ENCODE measurements at regions not wholly inside any gene's neighbourhood (a gene's known extent, or its start where the extent isn't known, plus 50 kb on each side); places are given as distances from the start of the nearest gene placed in this dataset.

DNA sequence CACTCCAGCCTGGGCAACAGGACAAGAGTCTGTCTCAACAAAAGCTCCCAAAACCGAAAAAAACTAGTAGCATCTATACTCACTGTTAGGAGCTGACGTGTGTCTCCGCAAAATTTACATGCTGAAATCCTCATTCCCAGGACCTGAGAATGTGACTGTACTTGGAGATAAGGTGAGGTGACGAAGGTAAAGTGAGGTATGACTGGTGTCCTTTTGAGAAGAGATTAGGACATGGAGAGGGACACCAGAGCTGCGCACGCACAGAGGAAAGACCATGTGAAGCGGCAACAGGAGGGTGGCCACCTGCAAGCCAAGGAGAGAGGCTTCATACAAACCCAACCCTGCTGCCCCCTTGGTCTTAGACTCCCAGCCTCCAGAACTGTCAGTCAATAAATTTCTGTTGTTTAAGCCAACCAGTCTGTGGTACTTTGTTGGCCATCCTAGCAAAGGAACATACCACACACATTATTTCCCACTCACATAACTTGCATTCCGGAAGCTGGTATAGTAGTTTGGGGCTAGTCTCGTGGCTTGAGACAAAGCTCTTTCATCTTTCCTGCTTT, 1154.0 kb upstream of the CELF2 start:
- no peak for ATAC-seq
- TF ChIP-seq RARB (CRISPR knock-in tag; IDR thresholded peaks at IDR 0.05): no peak
- TF ChIP-seq, protein P1, sequence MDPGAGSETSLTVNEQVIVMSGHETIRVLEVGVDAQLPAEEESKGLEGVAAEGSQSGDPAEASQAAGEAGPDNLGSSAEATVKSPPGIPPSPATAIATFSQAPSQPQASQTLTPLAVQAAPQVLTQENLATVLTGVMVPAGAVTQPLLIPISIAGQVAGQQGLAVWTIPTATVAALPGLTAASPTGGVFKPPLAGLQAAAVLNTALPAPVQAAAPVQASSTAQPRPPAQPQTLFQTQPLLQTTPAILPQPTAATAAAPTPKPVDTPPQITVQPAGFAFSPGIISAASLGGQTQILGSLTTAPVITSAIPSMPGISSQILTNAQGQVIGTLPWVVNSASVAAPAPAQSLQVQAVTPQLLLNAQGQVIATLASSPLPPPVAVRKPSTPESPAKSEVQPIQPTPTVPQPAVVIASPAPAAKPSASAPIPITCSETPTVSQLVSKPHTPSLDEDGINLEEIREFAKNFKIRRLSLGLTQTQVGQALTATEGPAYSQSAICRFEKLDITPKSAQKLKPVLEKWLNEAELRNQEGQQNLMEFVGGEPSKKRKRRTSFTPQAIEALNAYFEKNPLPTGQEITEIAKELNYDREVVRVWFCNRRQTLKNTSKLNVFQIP (CRISPR knock-in tag; IDR thresholded peaks at IDR 0.05; ENCODE audit: borderline replicate concordance, low read depth): no peak
- no peak for TF ChIP-seq ZNF70 (CRISPR knock-in tag; IDR thresholded peaks at IDR 0.05)
- no peak for TF ChIP-seq SNAI2 (CRISPR knock-in tag; IDR thresholded peaks at IDR 0.05)
- TF ChIP-seq ZFP30 (CRISPR knock-in tag; IDR thresholded peaks at IDR 0.05): no peak
- no peak for TF ChIP-seq ZNF8 (CRISPR knock-in tag; IDR thresholded peaks at IDR 0.05)
- no peak for TF ChIP-seq ISL1 (CRISPR knock-in tag; IDR thresholded peaks at IDR 0.05)
- TF ChIP-seq BACH2 (CRISPR knock-in tag; IDR thresholded peaks at IDR 0.05; ENCODE audit: borderline replicate concordance): no peak
- TF ChIP-seq TOX (CRISPR knock-in tag; IDR thresholded peaks at IDR 0.05; ENCODE audit: borderline replicate concordance): no peak
- no peak for TF ChIP-seq TCF4 (CRISPR knock-in tag; IDR thresholded peaks at IDR 0.05; ENCODE audit: borderline replicate concordance)
- TF ChIP-seq, protein P2, sequence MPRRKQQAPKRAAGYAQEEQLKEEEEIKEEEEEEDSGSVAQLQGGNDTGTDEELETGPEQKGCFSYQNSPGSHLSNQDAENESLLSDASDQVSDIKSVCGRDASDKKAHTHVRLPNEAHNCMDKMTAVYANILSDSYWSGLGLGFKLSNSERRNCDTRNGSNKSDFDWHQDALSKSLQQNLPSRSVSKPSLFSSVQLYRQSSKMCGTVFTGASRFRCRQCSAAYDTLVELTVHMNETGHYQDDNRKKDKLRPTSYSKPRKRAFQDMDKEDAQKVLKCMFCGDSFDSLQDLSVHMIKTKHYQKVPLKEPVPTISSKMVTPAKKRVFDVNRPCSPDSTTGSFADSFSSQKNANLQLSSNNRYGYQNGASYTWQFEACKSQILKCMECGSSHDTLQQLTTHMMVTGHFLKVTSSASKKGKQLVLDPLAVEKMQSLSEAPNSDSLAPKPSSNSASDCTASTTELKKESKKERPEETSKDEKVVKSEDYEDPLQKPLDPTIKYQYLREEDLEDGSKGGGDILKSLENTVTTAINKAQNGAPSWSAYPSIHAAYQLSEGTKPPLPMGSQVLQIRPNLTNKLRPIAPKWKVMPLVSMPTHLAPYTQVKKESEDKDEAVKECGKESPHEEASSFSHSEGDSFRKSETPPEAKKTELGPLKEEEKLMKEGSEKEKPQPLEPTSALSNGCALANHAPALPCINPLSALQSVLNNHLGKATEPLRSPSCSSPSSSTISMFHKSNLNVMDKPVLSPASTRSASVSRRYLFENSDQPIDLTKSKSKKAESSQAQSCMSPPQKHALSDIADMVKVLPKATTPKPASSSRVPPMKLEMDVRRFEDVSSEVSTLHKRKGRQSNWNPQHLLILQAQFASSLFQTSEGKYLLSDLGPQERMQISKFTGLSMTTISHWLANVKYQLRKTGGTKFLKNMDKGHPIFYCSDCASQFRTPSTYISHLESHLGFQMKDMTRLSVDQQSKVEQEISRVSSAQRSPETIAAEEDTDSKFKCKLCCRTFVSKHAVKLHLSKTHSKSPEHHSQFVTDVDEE (CRISPR knock-in tag; IDR thresholded peaks at IDR 0.05): no peak
- no peak for TF ChIP-seq ESRRG (CRISPR knock-in tag; IDR thresholded peaks at IDR 0.05)
- TF ChIP-seq ZC3H10 (CRISPR knock-in tag; IDR thresholded peaks at IDR 0.05): no peak
- TF ChIP-seq ZNF565 (CRISPR knock-in tag; conservative IDR thresholded peaks at IDR 0.05; ENCODE audit: low read depth): no peak
- TF ChIP-seq, protein P3, sequence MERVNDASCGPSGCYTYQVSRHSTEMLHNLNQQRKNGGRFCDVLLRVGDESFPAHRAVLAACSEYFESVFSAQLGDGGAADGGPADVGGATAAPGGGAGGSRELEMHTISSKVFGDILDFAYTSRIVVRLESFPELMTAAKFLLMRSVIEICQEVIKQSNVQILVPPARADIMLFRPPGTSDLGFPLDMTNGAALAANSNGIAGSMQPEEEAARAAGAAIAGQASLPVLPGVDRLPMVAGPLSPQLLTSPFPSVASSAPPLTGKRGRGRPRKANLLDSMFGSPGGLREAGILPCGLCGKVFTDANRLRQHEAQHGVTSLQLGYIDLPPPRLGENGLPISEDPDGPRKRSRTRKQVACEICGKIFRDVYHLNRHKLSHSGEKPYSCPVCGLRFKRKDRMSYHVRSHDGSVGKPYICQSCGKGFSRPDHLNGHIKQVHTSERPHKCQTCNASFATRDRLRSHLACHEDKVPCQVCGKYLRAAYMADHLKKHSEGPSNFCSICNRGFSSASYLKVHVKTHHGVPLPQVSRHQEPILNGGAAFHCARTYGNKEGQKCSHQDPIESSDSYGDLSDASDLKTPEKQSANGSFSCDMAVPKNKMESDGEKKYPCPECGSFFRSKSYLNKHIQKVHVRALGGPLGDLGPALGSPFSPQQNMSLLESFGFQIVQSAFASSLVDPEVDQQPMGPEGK (CRISPR knock-in tag; IDR thresholded peaks at IDR 0.05; ENCODE audit: borderline replicate concordance): no peak
- no peak for TF ChIP-seq ZFP3 (CRISPR knock-in tag; IDR thresholded peaks at IDR 0.05)

DNA sequence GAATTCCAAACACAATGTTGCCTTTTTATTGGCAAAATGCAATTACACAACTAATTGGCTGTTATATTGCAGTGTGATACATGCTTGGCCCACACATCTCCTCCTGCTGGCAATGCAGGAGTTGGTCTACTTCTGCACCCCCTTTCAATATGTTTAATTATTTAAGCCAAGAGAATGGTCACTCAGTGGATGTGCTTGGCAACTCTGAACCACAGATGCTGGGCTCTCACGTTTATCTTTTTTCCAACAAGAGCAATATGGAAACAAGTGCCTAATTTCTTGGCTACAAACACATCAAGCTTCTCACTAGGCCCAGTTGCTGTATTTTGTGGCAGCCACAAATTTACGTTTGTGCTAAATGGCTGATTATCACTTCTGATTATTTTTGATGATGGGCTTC, 1149.2 kb upstream of the CELF2 start:
- TF ChIP-seq RARB (CRISPR knock-in tag; IDR thresholded peaks at IDR 0.05) (no peak), PPARA (CRISPR knock-in tag; IDR thresholded peaks at IDR 0.05; ENCODE audit: borderline replicate concordance) (no peak), BACH2 (CRISPR knock-in tag; IDR thresholded peaks at IDR 0.05; ENCODE audit: borderline replicate concordance) (no peak), SNAI2 (CRISPR knock-in tag; IDR thresholded peaks at IDR 0.05) (no peak), ZNF70 (CRISPR knock-in tag; IDR thresholded peaks at IDR 0.05) (no peak), TCF4 (CRISPR knock-in tag; IDR thresholded peaks at IDR 0.05; ENCODE audit: borderline replicate concordance) (no peak), ISL1 (CRISPR knock-in tag; IDR thresholded peaks at IDR 0.05) (no peak), ZC3H10 (CRISPR knock-in tag; IDR thresholded peaks at IDR 0.05) (no peak), OSR1 (CRISPR knock-in tag; IDR thresholded peaks at IDR 0.05) (no peak), ZNF565 (CRISPR knock-in tag; conservative IDR thresholded peaks at IDR 0.05; ENCODE audit: low read depth) (no peak), ARNTL (CRISPR knock-in tag; IDR thresholded peaks at IDR 0.05; ENCODE audit: borderline replicate concordance, low read depth) (no peak)
- TF ChIP-seq, protein P4, sequence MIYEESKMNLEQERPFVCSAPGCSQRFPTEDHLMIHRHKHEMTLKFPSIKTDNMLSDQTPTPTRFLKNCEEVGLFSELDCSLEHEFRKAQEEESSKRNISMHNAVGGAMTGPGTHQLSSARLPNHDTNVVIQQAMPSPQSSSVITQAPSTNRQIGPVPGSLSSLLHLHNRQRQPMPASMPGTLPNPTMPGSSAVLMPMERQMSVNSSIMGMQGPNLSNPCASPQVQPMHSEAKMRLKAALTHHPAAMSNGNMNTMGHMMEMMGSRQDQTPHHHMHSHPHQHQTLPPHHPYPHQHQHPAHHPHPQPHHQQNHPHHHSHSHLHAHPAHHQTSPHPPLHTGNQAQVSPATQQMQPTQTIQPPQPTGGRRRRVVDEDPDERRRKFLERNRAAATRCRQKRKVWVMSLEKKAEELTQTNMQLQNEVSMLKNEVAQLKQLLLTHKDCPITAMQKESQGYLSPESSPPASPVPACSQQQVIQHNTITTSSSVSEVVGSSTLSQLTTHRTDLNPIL (CRISPR knock-in tag; IDR thresholded peaks at IDR 0.05; ENCODE audit: low read depth): no peak
- ATAC-seq: no peak

DNA sequence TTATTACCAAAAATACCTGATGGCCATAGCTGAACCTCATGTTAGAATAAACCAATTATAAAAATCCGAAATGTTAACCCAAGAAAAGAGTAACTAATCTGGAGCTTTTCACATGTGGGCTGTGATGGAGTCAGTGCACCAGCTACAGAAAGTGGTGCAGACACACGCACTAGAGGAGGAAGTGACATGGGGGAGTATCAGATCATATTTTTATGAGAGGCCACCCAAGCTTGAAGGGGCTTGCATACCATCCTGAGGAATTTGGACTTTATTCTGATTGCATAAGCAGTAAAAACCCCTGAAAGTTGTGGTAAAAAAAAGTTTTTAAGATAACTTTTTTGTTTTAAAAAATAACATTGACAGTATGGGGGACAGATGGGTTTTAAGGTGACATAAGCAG, 1148.5 kb upstream of the CELF2 start:
- TF ChIP-seq ESRRG (CRISPR knock-in tag; IDR thresholded peaks at IDR 0.05): no peak
- no peak for TF ChIP-seq SNAI2 (CRISPR knock-in tag; IDR thresholded peaks at IDR 0.05)
- no peak for TF ChIP-seq CSDC2 (CRISPR knock-in tag; IDR thresholded peaks at IDR 0.05)
- TF ChIP-seq TOX (CRISPR knock-in tag; IDR thresholded peaks at IDR 0.05; ENCODE audit: borderline replicate concordance): no peak
- TF ChIP-seq, protein P2 (CRISPR knock-in tag; IDR thresholded peaks at IDR 0.05): no peak
- no peak for ATAC-seq
